ENCODE measurements at regions not wholly inside any gene's neighbourhood (a gene's known extent, or its start where the extent isn't known, plus 50 kb on each side); places are given as distances from the start of the nearest gene placed in this dataset.

DNA sequence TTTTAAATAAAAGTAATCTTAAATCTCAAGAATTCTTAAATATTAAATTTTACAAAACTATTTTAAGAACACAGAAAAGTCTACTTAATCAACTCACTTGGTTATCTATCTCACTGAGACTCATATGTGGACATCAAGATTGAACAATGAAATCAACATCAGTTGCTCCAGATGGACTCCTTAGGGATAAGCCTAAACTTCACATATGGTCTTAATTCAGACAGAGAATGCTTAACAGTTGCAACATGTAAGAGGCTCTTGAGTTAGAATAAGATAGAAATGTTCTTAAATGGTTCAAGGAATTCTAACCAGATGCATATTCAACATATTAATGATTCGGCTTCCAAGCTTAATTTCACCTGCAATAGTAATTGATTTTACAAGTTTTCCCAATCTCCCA lies 1730.9 kb downstream of the PCDH9 start:
- TF ChIP-seq, protein P1, sequence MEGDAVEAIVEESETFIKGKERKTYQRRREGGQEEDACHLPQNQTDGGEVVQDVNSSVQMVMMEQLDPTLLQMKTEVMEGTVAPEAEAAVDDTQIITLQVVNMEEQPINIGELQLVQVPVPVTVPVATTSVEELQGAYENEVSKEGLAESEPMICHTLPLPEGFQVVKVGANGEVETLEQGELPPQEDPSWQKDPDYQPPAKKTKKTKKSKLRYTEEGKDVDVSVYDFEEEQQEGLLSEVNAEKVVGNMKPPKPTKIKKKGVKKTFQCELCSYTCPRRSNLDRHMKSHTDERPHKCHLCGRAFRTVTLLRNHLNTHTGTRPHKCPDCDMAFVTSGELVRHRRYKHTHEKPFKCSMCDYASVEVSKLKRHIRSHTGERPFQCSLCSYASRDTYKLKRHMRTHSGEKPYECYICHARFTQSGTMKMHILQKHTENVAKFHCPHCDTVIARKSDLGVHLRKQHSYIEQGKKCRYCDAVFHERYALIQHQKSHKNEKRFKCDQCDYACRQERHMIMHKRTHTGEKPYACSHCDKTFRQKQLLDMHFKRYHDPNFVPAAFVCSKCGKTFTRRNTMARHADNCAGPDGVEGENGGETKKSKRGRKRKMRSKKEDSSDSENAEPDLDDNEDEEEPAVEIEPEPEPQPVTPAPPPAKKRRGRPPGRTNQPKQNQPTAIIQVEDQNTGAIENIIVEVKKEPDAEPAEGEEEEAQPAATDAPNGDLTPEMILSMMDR (IDR thresholded peaks at IDR 0.05): no peak
- TF ChIP-seq EP300 (IDR thresholded peaks at IDR 0.05): no peak

All from esophagus muscularis mucosa (tissue), 3 donors.